Activated CD8-positive, alpha-beta T cell treated with anti-CD3 and anti-CD28 coated beads, Interleukin-2, amount 10 ng/mL, durations not matched to agents 7 days and 5 days (primary cell): ENCODE measurements at regions not wholly inside any gene's neighbourhood (a gene's known extent, or its start where the extent isn't known, plus 50 kb on each side); places are given as distances from the start of the nearest gene placed in this dataset.
"Not testable (repeated sequence)": the region's sequence is repeated elsewhere in the genome, so short reads cannot be mapped to it uniquely, and the experiment has no call there.

Source experiments
- ATAC-seq: fragments of 150-1000 bp; cut with Tn5 transposase; one replicate; pipeline ENCODE4 v1.10.0; 2021; ENCODE audit warnings: moderate library complexity
- CTCF ChIA-PET: fragments of 350-600 bp; sonication (Branson Sonifier 250); formaldehyde crosslinking; loops from one replicate; lab custom pipeline; 2021; ENCODE audit warnings: antibody characterized with exemption; lab: Charles Lee
- POLR2A ChIA-PET: fragments of 350-600 bp; sonication (Branson Sonifier 250); formaldehyde crosslinking; loops from one replicate; lab custom pipeline; 2021; ENCODE audit warnings: antibody characterized with exemption; lab: Charles Lee
- DNase-seq: peaks from one replicate; pipeline ENCODE4 v3.0.0-alpha.2; 2020
- H3K27ac Mint-ChIP-seq: one replicate; pipeline ENCODE4 v1.8.0; 2021; ENCODE audit warnings: mild to moderate bottlenecking, mixed read lengths
- H3K27me3 Mint-ChIP-seq: one replicate; pipeline ENCODE4 v1.8.0; 2021; ENCODE audit warnings: low read depth, mixed read lengths
- H3K36me3 Mint-ChIP-seq: one replicate; pipeline ENCODE4 v1.8.0; 2021; ENCODE audit warnings: low read depth, mixed read lengths
- H3K4me1 Mint-ChIP-seq: one replicate; pipeline ENCODE4 v1.8.0; 2021; ENCODE audit warnings: low read depth, mixed read lengths
- H3K4me3 Mint-ChIP-seq: one replicate; pipeline ENCODE4 v1.8.0; 2021; ENCODE audit warnings: mild to moderate bottlenecking, mixed read lengths
- H3K9me3 Mint-ChIP-seq: one replicate; pipeline ENCODE4 v1.8.0; 2022; ENCODE audit warnings: mixed read lengths; ENCODE audit not compliant: insufficient read depth

- H3K4me3 Mint-ChIP-seq, DNase-seq, ATAC-seq, H3K27me3 Mint-ChIP-seq, POLR2A ChIA-PET, H3K27ac Mint-ChIP-seq: not testable (repeated sequence)
- CTCF ChIA-PET = interaction anchor here (1.0 kb wide), 1 partner anchor 20 kb away, joined by 3 read pairs; no protein-coding TSS in a partner anchor
- Mint-ChIP-seq H3K4me1 (peaks cover 15% of the 10 kb centered on the region), H3K9me3 (peaks cover 22% of the 10 kb centered on the region), H3K36me3 (peaks cover 13% of the 10 kb centered on the region)
These were observed 109.4 kb upstream of the SGIP1 start for GRCh38 chr1:66424530-66424929.

- Mint-ChIP-seq H3K27me3 (no peaks in the 10 kb centered on the region), H3K9me3 (peaks cover 34% of the 10 kb centered on the region), H3K4me3 (no peak overlapping the region), H3K4me1 (peaks cover 15% of the 10 kb centered on the region), H3K36me3 (peaks cover 22% of the 10 kb centered on the region), H3K27ac (no peak overlapping the region)
- CTCF ChIA-PET = interaction anchor here (0.9 to 2.1 kb wide), 2 partner anchors 11 to 20 kb away, joined by 3 to 8 read pairs; no protein-coding TSS in a partner anchor
- POLR2A ChIA-PET = no interaction called here
- ATAC-seq = peak; percentile 27
- no peak for DNase-seq
These were observed 107.6 kb upstream of the SGIP1 start for GRCh38 chr1:66426239-66426853.

- H3K36me3 Mint-ChIP-seq = peaks cover 30% of the 10 kb centered on the region
- H3K27ac Mint-ChIP-seq, POLR2A ChIA-PET, DNase-seq, ATAC-seq, H3K4me3 Mint-ChIP-seq, H3K27me3 Mint-ChIP-seq: not testable (repeated sequence)
- CTCF ChIA-PET = interaction anchor here (0.6 to 2.5 kb wide), 4 partner anchors 15 to 69 kb away, joined by 3 to 15 read pairs (median 4); no protein-coding TSS in a partner anchor
- peaks cover 46% of the 10 kb centered on the region for H3K9me3 Mint-ChIP-seq
- peaks cover 15% of the 10 kb centered on the region for H3K4me1 Mint-ChIP-seq
These were observed 103.1 kb upstream of the SGIP1 start for GRCh38 chr1:66430815-66431214.

GRCh38 chr1:66431999-66432398 lies 102.0 kb upstream of the SGIP1 start:
- ChIA-PET CTCF (interaction anchor here (1.4 to 2.5 kb wide), 2 partner anchors 14 to 71 kb away, joined by 4 to 15 read pairs; no protein-coding TSS in a partner anchor), POLR2A (no interaction called here)
- peaks cover 19% of the 10 kb centered on the region for H3K4me1 Mint-ChIP-seq
- no peak overlapping the region for H3K4me3 Mint-ChIP-seq
- DNase-seq (no peak), ATAC-seq (no peak)
- no peak overlapping the region for H3K27ac Mint-ChIP-seq
- H3K27me3 Mint-ChIP-seq = no peaks in the 10 kb centered on the region
- H3K36me3 Mint-ChIP-seq = peaks cover 30% of the 10 kb centered on the region
- H3K9me3 Mint-ChIP-seq = peaks cover 46% of the 10 kb centered on the region

- Mint-ChIP-seq H3K27ac (no peak overlapping the region), H3K27me3 (no peaks in the 10 kb centered on the region), H3K36me3 (peaks cover 25% of the 10 kb centered on the region), H3K9me3 (peaks cover 39% of the 10 kb centered on the region), H3K4me3 (no peak overlapping the region), H3K4me1 (peaks cover 21% of the 10 kb centered on the region)
- ChIA-PET POLR2A (no interaction called here), CTCF (interaction anchor here (1.1 to 5.2 kb wide), 6 partner anchors 12 to 251 kb away, joined by 3 to 89 read pairs (median 20); no protein-coding TSS in a partner anchor)
- DNase-seq (no peak), ATAC-seq (no peak)
These were observed 100.3 kb upstream of the SGIP1 start for GRCh38 chr1:66433611-66434010.

- peaks cover 24% of the 10 kb centered on the region for H3K4me1 Mint-ChIP-seq
- POLR2A ChIA-PET = no interaction called here
- H3K4me3 Mint-ChIP-seq = no peak overlapping the region
- DNase-seq = no peak
- no peaks in the 10 kb centered on the region for H3K27me3 Mint-ChIP-seq
- no peak for ATAC-seq
- H3K27ac Mint-ChIP-seq = no peak overlapping the region
- peaks cover 21% of the 10 kb centered on the region for H3K36me3 Mint-ChIP-seq
- CTCF ChIA-PET = interaction anchor here (0.7 to 5.2 kb wide), 6 partner anchors 9 to 252 kb away, joined by 3 to 89 read pairs (median 20); no protein-coding TSS in a partner anchor
- H3K9me3 Mint-ChIP-seq = peaks cover 34% of the 10 kb centered on the region
These were observed 99.9 kb upstream of the SGIP1 start for GRCh38 chr1:66434096-66434495.

GRCh38 chr1:66435541-66435940 lies 98.4 kb upstream of the SGIP1 start:
- CTCF ChIA-PET = interaction anchor here (0.7 to 5.2 kb wide), 33 partner anchors 8 to 193 kb away, joined by 3 to 89 read pairs (median 8); no protein-coding TSS in a partner anchor

GRCh38 chr1:66436378-66437135 lies 97.4 kb upstream of the SGIP1 start:
- POLR2A ChIA-PET = interaction anchor here (1.0 to 2.1 kb wide), 6 partner anchors 9 to 102 kb away, joined by 3 to 12 read pairs (median 3); no protein-coding TSS in a partner anchor
- DNase-seq (peak; percentile 64), ATAC-seq (peak; percentile 86)
- no peak overlapping the region for H3K27ac Mint-ChIP-seq
- CTCF ChIA-PET = interaction anchor here (0.7 to 5.2 kb wide), 42 partner anchors 9 to 194 kb away, joined by 3 to 89 read pairs (median 5); no protein-coding TSS in a partner anchor
- no peaks in the 10 kb centered on the region for H3K27me3 Mint-ChIP-seq
- H3K4me1 Mint-ChIP-seq = peaks cover 36% of the 10 kb centered on the region
- H3K9me3 Mint-ChIP-seq = peaks cover 10% of the 10 kb centered on the region
- H3K36me3 Mint-ChIP-seq = peaks cover 6% of the 10 kb centered on the region
- no peak overlapping the region for H3K4me3 Mint-ChIP-seq

More at GRCh38 chr1:66435541-66435940, 98.4 kb upstream of the SGIP1 start:
- ATAC-seq = no peak
- peaks cover 36% of the 10 kb centered on the region for H3K4me1 Mint-ChIP-seq
- peaks cover 20% of the 10 kb centered on the region for H3K9me3 Mint-ChIP-seq
- POLR2A ChIA-PET = interaction anchor here (2.1 kb wide), 1 partner anchor 10 kb away, joined by 12 read pairs; no protein-coding TSS in a partner anchor
- H3K4me3 Mint-ChIP-seq = no peak overlapping the region
- no peaks in the 10 kb centered on the region for H3K27me3 Mint-ChIP-seq
- DNase-seq = no peak
- peaks cover 13% of the 10 kb centered on the region for H3K36me3 Mint-ChIP-seq
- no peak overlapping the region for H3K27ac Mint-ChIP-seq

- Mint-ChIP-seq H3K27me3 (no peaks in the 10 kb centered on the region), H3K36me3 (peaks cover 4% of the 10 kb centered on the region), H3K4me3 (no peak overlapping the region), H3K9me3 (peaks cover 6% of the 10 kb centered on the region), H3K27ac (no peak overlapping the region), H3K4me1 (peaks cover 36% of the 10 kb centered on the region)
- CTCF ChIA-PET = interaction anchor here (0.8 to 5.2 kb wide), 33 partner anchors 9 to 195 kb away, joined by 3 to 89 read pairs (median 8); no protein-coding TSS in a partner anchor
- POLR2A ChIA-PET = interaction anchor here (1.0 to 2.1 kb wide), 4 partner anchors 8 to 103 kb away, joined by 3 to 12 read pairs (median 4); no protein-coding TSS in a partner anchor
- DNase-seq = no peak
- ATAC-seq = no peak
These were observed 96.9 kb upstream of the SGIP1 start for GRCh38 chr1:66437136-66437401.

GRCh38 chr1:66438062-66438461 lies 95.9 kb upstream of the SGIP1 start:
- H3K36me3 Mint-ChIP-seq = no peaks in the 10 kb centered on the region
- H3K4me1 Mint-ChIP-seq = peaks cover 36% of the 10 kb centered on the region
- H3K27me3 Mint-ChIP-seq = no peaks in the 10 kb centered on the region
- no peak overlapping the region for H3K27ac Mint-ChIP-seq
- POLR2A ChIA-PET = interaction anchor here (1.5 kb wide), 1 partner anchor 104 kb away, joined by 4 read pairs; no protein-coding TSS in a partner anchor
- CTCF ChIA-PET = interaction anchor here (0.8 to 5.2 kb wide), 12 partner anchors 8 to 196 kb away, joined by 3 to 89 read pairs (median 24); no protein-coding TSS in a partner anchor
- no peak overlapping the region for H3K4me3 Mint-ChIP-seq
- no peak for DNase-seq
- ATAC-seq = no peak
- H3K9me3 Mint-ChIP-seq = no peaks in the 10 kb centered on the region

- DNase-seq = no peak
- Mint-ChIP-seq H3K9me3 (no peaks in the 10 kb centered on the region), H3K27ac (no peak overlapping the region), H3K36me3 (no peaks in the 10 kb centered on the region), H3K4me3 (no peak overlapping the region), H3K4me1 (peaks cover 36% of the 10 kb centered on the region), H3K27me3 (no peaks in the 10 kb centered on the region)
- POLR2A ChIA-PET = no interaction called here
- CTCF ChIA-PET = interaction anchor here (1.3 to 4.8 kb wide), 8 partner anchors 11 to 196 kb away, joined by 4 to 45 read pairs (median 27); no protein-coding TSS in a partner anchor
- ATAC-seq = no peak
These were observed 95.5 kb upstream of the SGIP1 start for GRCh38 chr1:66438501-66438900.
